KMS-11 (cell line): ENCODE measurements at regions not wholly inside any gene's neighbourhood (a gene's known extent, or its start where the extent isn't known, plus 50 kb on each side); places are given as distances from the start of the nearest gene placed in this dataset.
A peak's percentile ranks its signal among the peaks of the same experiment; 100 is the strongest.

ENCODE experiments used
- H2AFZ ChIP-seq: fragments of 200-600 bp; sonication (generic); 2 replicates; pipeline ENCODE4 v1.6.1; 2016; ENCODE audit warnings: antibody characterized with exemption, mixed run types, low read depth
- H3K27ac ChIP-seq: fragments of 200-600 bp; sonication (generic); 2 replicates; pipeline ENCODE4 v1.6.1; 2016; ENCODE audit warnings: mild to moderate bottlenecking, mixed run types
- H3K27me3 ChIP-seq: fragments of 200-600 bp; sonication (generic); 2 replicates; pipeline ENCODE4 v1.6.1; 2017; ENCODE audit warnings: mild to moderate bottlenecking, low read depth, mixed run types, moderate library complexity; ENCODE audit not compliant: insufficient read depth
- H3K36me3 ChIP-seq: fragments of 200-600 bp; sonication (generic); 2 replicates; pipeline ENCODE4 v1.6.1; 2017; ENCODE audit warnings: mild to moderate bottlenecking, mixed run types; ENCODE audit not compliant: insufficient read depth
- H3K4me1 ChIP-seq: fragments of 200-600 bp; sonication (generic); 2 replicates; pipeline ENCODE4 v1.6.1; 2016; ENCODE audit warnings: mild to moderate bottlenecking, low read depth, mixed run types; ENCODE audit not compliant: poor library complexity, severe bottlenecking
- H3K4me2 ChIP-seq: fragments of 200-600 bp; sonication (generic); 2 replicates; pipeline ENCODE4 v1.7.0; 2016; ENCODE audit warnings: mild to moderate bottlenecking, mixed run types
- H3K4me3 ChIP-seq: fragments of 200-600 bp; sonication (generic); IDR thresholded peaks from 2 replicates; pipeline ENCODE4 v1.6.1; 2017; ENCODE audit warnings: low read depth, low read length, mixed read lengths; ENCODE audit not compliant: insufficient read depth
- H3K79me2 ChIP-seq: fragments of 200-600 bp; sonication (generic); 2 replicates; pipeline ENCODE4 v1.6.1; 2016; ENCODE audit warnings: low read depth, mixed run types; ENCODE audit not compliant: insufficient read depth
- H3K9ac ChIP-seq: fragments of 200-600 bp; sonication (generic); 2 replicates; pipeline ENCODE4 v1.6.1; 2016; ENCODE audit warnings: mild to moderate bottlenecking, mixed run types
- H4K20me1 ChIP-seq: fragments of 200-600 bp; sonication (generic); 2 replicates; pipeline ENCODE4 v1.6.1; 2016; ENCODE audit warnings: mild to moderate bottlenecking, mixed run types; ENCODE audit not compliant: insufficient read depth
- TF ChIP-seq, protein P1 (sequence below): fragments of 200-600 bp; sonication (generic); conservative IDR thresholded peaks from 2 replicates; pipeline ENCODE4 v1.6.1; 2017; ENCODE audit warnings: low read depth, mild to moderate bottlenecking, antibody characterized with exemption, low read length, moderate library complexity, mixed read lengths

DNA sequence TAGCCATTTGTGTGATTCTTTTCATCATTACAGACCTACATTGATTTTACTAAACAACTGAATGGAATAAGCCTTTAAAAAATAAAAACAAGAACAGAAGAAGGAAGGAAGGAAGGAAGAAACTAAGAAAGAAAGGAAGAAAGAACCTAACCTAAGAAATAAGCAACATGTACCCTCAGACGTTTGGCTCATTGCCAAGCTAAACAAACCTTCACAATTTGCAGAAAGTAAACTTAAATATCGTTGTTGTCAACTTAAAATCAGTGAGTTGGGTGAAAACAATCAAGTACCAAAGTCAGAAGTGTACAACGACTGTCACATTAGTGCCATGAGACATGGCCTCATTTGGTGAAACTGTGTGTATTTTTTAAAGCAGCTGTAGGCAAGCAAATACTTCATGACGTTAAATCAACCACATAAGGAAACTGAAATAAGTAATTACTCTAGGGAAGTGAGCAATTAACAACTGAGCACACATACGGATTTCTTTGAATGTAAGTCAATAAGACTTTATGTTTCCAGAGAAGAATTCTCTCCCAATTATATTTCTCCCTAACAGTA, 313.1 kb upstream of the TMPRSS15 start:
- Histone ChIP-seq H3K4me2 (no peak overlapping the region), H3K79me2 (no peaks in the 10 kb centered on the region), H3K27me3 (no peaks in the 10 kb centered on the region), H4K20me1 (no peaks in the 10 kb centered on the region), H3K4me1 (no peaks in the 10 kb centered on the region), H2AFZ (no peak overlapping the region), H3K9ac (no peak overlapping the region), H3K27ac (no peak overlapping the region), H3K36me3 (no peaks in the 10 kb centered on the region), H3K4me3 (no peak overlapping the region)
- TF ChIP-seq, protein P1, sequence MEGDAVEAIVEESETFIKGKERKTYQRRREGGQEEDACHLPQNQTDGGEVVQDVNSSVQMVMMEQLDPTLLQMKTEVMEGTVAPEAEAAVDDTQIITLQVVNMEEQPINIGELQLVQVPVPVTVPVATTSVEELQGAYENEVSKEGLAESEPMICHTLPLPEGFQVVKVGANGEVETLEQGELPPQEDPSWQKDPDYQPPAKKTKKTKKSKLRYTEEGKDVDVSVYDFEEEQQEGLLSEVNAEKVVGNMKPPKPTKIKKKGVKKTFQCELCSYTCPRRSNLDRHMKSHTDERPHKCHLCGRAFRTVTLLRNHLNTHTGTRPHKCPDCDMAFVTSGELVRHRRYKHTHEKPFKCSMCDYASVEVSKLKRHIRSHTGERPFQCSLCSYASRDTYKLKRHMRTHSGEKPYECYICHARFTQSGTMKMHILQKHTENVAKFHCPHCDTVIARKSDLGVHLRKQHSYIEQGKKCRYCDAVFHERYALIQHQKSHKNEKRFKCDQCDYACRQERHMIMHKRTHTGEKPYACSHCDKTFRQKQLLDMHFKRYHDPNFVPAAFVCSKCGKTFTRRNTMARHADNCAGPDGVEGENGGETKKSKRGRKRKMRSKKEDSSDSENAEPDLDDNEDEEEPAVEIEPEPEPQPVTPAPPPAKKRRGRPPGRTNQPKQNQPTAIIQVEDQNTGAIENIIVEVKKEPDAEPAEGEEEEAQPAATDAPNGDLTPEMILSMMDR = no peak

DNA sequence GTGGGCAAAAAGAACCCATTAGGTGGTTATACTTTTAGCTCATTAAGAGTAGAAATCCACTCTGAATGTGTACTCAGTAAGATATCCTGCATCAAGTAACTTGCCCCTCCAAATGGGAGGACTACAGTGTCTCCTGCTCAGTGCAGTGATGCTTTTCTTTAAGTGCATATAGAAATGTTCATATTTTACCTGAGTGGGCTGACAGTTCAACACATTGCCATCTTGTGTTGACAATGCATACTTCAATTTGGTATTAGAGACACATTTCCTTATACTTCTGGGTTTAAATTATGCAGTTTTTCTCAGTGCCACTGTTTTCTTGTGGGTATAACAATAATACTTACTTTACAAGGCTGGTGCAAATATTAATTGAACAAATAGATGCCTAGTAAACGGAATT, 318.6 kb upstream of the TMPRSS15 start:
- Histone ChIP-seq H3K36me3 (no peaks in the 10 kb centered on the region), H3K79me2 (no peaks in the 10 kb centered on the region), H3K4me2 (no peak overlapping the region), H3K27ac (no peak overlapping the region), H3K27me3 (no peaks in the 10 kb centered on the region), H2AFZ (no peak overlapping the region), H3K9ac (no peak overlapping the region), H3K4me3 (no peak overlapping the region), H4K20me1 (no peaks in the 10 kb centered on the region), H3K4me1 (no peaks in the 10 kb centered on the region)
- TF ChIP-seq, protein P1 = no peak

DNA sequence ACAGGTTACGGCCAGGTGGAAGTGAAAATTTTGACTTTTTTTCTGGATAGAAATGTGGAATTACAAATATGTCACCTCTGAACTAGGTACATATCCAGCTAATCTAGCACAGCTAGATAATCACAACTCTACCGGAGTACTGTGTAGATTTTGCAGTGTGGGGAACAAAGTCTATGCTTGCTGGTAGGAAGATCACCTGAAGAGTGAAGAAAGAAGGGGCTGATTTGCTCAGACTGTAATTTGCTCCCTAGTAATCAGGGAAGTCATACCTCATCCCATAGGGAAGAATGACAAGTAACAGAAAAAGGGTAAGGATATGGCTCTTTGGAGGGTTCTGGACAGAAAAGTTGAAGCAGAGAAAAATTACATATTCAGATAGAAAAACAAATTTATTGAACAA, 319.6 kb upstream of the TMPRSS15 start:
- Histone ChIP-seq H3K27me3 (no peaks in the 10 kb centered on the region), H3K27ac (no peak overlapping the region), H3K9ac (no peak overlapping the region), H3K4me2 (no peak overlapping the region), H3K4me3 (no peak overlapping the region), H4K20me1 (no peaks in the 10 kb centered on the region), H3K36me3 (no peaks in the 10 kb centered on the region), H3K4me1 (no peaks in the 10 kb centered on the region), H2AFZ (no peak overlapping the region), H3K79me2 (no peaks in the 10 kb centered on the region)
- TF ChIP-seq, protein P1 = no peak

DNA sequence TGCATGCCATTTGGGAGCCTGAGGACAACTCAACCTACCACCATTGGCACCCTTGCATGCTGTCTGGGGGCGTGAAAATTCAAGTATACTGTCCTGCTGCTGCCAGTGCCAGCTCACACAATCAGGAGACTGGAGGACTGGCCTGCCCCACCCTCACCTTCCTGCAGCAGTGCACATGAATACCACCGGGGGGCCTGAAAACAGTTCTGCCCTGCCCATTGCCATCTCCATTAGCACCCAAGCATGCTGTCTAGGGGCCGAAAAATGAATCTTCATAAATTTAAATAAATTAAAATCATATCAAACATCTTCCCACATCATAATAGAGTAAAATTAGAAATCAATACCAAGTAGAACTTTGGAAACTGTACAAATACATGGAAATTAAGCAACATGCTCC, 322.1 kb upstream of the TMPRSS15 start:
- Histone ChIP-seq H3K4me2 (no peak overlapping the region), H3K4me1 (no peaks in the 10 kb centered on the region), H3K4me3 (no peak overlapping the region), H3K9ac (no peak overlapping the region), H4K20me1 (no peaks in the 10 kb centered on the region), H3K79me2 (no peaks in the 10 kb centered on the region), H3K27ac (no peak overlapping the region), H2AFZ (no peak overlapping the region), H3K27me3 (no peaks in the 10 kb centered on the region), H3K36me3 (no peaks in the 10 kb centered on the region)
- TF ChIP-seq, protein P1 = peak; percentile 52; the same call in 1 of the 2 replicates

DNA sequence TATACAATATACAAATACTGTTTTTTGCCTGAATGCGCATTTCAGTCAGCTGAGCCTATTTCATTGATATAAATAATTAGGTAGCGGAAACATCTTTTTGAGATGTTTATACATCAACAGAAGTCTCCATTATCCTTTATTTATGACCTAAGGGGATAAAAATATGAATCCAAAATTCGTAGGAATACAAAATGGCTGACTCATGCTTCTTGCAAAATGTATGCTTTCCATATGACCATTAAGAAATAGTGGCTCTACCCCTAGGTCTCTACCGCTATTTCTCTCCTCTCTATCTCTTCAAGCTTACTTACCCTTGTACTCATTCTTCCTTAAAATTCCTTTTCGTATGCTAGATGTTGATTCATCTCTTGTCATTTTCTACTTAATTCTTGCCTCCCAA, 338.4 kb upstream of the TMPRSS15 start:
- H4K20me1 ChIP-seq = no peaks in the 10 kb centered on the region
- H3K9ac ChIP-seq = no peak overlapping the region
- H3K27ac ChIP-seq = no peak overlapping the region
- TF ChIP-seq, protein P1 = no peak
- no peaks in the 10 kb centered on the region for H3K36me3 ChIP-seq
- H3K4me2 ChIP-seq = no peak overlapping the region
- H3K79me2 ChIP-seq = no peaks in the 10 kb centered on the region
- H2AFZ ChIP-seq = no peak overlapping the region
- no peaks in the 10 kb centered on the region for H3K27me3 ChIP-seq
- no peaks in the 10 kb centered on the region for H3K4me1 ChIP-seq
- no peak overlapping the region for H3K4me3 ChIP-seq
